ENCODE measurements at regions not wholly inside any gene's neighbourhood (a gene's known extent, or its start where the extent isn't known, plus 50 kb on each side); places are given as distances from the start of the nearest gene placed in this dataset.
"Not testable (repeated sequence)": the region's sequence is repeated elsewhere in the genome, so short reads cannot be mapped to it uniquely, and the experiment has no call there.

- not testable (repeated sequence) for H3K27me3 Mint-ChIP-seq; ATAC-seq (replicated peaks)
- H3K9me3 Mint-ChIP-seq = peaks cover 19% of the 10 kb centered on the region
Observed at GRCh38 chr10:77740396-77740795, 102.8 kb upstream of the KCNMA1 start.

GRCh38 chr10:77738496-77739158 is 101.0 kb upstream of the KCNMA1 start:
- Mint-ChIP-seq H3K4me1 (peaks cover 6% of the 10 kb centered on the region), H3K36me3 (ENCODE audit: low read depth) (no peaks in the 10 kb centered on the region), H3K27me3 (peaks cover 10% of the 10 kb centered on the region), H3K9me3 (peaks cover 19% of the 10 kb centered on the region), H3K27ac (no peak overlapping the region), H3K4me3 (no peak overlapping the region)
- ATAC-seq (replicated peaks) = no peak

More at GRCh38 chr10:77740396-77740795, 102.8 kb upstream of the KCNMA1 start:
- H3K4me3 Mint-ChIP-seq; H3K4me1 Mint-ChIP-seq; H3K27ac Mint-ChIP-seq; H3K36me3 Mint-ChIP-seq (ENCODE audit: low read depth): not testable (repeated sequence)

DNA sequence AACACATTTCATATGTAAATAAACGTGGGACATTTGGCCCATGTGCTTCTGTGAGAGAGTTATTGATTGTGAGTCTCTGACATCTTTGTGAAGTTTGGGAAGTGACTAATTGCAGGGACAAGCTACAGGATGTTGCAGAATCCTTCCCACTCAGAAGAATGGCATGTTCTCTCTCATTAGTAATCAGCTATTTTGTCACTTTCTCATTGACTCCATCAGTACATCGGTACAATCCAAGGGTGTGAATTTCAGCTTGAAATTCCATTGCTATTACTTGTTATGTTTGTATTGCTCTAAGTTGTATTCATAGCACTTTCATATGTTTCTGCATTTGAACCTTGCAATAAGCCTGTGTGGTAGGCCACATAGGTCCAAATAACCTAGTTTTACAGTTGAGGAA is 100.0 kb upstream of the KCNMA1 start:
- H3K27me3 Mint-ChIP-seq = peaks cover 7% of the 10 kb centered on the region
- no peak overlapping the region for H3K27ac Mint-ChIP-seq
- H3K4me3 Mint-ChIP-seq = no peak overlapping the region
- H3K9me3 Mint-ChIP-seq = peaks cover 19% of the 10 kb centered on the region
- ATAC-seq (replicated peaks) = no peak
- no peaks in the 10 kb centered on the region for H3K36me3 Mint-ChIP-seq (ENCODE audit: low read depth)
- H3K4me1 Mint-ChIP-seq = peaks cover 6% of the 10 kb centered on the region

DNA sequence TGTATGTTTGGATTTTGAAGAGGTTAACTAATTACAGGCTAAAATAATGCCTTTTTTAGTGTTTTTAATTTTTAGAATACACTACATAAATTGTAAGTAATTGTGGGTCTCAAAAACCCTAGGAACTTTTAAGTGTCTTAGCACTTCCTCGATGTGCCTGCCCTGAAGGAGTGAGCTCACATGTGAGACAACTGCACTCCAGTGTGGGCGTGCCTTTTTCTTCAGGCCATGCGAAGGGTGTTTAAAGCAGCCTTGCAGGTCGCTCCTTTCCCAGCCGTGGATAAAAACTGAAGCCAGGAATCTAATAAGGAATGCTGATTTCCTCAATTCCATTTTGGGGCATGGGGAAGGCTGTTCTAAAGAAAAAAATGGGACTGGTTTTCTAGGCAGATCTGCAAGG is 97.5 kb upstream of the KCNMA1 start:
- not testable (repeated sequence) for H3K4me3 Mint-ChIP-seq; H3K27me3 Mint-ChIP-seq; H3K27ac Mint-ChIP-seq; ATAC-seq (replicated peaks); H3K36me3 Mint-ChIP-seq (ENCODE audit: low read depth); H3K4me1 Mint-ChIP-seq
- H3K9me3 Mint-ChIP-seq = peaks cover 15% of the 10 kb centered on the region

DNA sequence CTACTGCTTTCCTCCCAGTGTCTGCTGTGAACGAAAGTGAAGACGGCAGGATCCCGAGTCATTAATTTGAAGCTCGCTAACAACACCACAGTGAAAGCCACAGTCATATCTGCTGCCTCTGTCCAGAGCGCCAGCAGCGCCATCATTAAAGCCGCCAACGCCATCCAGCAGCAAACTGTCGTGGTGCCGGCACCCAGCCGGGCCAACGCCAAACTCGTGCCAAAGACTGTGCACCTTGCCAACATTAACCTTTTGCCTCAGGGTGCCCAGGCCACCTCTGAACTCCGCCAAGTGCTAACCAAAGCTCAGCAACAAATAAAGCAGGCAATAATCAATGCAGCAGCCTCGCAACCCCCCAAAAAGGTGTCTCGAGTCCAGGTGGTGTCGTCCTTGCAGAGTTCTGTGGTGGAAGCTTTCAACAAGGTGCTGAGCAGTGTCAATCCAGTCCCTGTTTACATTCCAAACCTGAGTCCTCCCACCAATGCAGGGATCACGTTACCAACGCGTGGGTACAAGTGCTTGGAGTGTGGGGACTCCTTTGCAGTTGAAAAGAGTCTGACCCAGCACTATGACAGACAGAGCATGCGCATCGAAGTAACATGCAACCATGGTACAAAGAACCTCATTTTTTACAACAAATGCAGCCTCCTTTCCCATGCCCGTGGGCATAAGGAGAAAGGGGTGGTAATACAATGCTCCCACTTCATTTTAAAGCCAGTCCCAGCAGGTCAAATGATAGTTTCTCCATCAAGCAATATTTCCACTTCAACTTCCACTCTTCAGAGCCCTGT is 94.8 kb upstream of the KCNMA1 start:
- ATAC-seq (replicated peaks) = no peak
- Mint-ChIP-seq H3K27me3 (peaks cover 6% of the 10 kb centered on the region), H3K4me3 (no peak overlapping the region), H3K36me3 (ENCODE audit: low read depth) (no peaks in the 10 kb centered on the region), H3K4me1 (no peaks in the 10 kb centered on the region), H3K9me3 (peaks cover 4% of the 10 kb centered on the region), H3K27ac (no peak overlapping the region)

- H3K36me3 Mint-ChIP-seq (ENCODE audit: low read depth) = no peaks in the 10 kb centered on the region
- H3K4me3 Mint-ChIP-seq = no peak overlapping the region
- no peak for ATAC-seq (replicated peaks)
- H3K27me3 Mint-ChIP-seq = no peaks in the 10 kb centered on the region
- no peaks in the 10 kb centered on the region for H3K4me1 Mint-ChIP-seq
- no peaks in the 10 kb centered on the region for H3K9me3 Mint-ChIP-seq
- H3K27ac Mint-ChIP-seq = no peak overlapping the region
Observed at GRCh38 chr10:77727481-77727880, 89.9 kb upstream of the KCNMA1 start.

DNA sequence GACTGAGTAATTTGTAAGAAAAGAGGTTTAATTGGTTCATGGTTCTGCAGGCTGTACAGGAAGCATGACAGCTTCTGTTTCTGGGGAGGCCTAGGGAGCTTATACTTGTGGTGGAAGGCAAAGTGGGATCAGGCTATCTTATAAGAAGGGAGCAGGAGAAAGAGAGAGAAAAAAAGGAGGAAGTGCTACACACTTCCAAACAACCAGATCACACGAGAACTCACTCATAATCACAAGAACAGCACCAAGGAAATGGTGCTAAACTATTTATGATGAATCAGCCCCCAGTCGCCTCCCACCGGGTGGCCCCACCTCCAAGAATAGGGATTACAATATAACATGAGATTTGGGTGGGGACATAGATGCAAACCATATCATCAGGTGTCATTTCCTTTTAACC is 89.1 kb upstream of the KCNMA1 start:
- no peak overlapping the region for H3K27ac Mint-ChIP-seq
- no peaks in the 10 kb centered on the region for H3K9me3 Mint-ChIP-seq
- no peaks in the 10 kb centered on the region for H3K36me3 Mint-ChIP-seq (ENCODE audit: low read depth)
- no peak for ATAC-seq (replicated peaks)
- no peaks in the 10 kb centered on the region for H3K27me3 Mint-ChIP-seq
- no peaks in the 10 kb centered on the region for H3K4me1 Mint-ChIP-seq
- no peak overlapping the region for H3K4me3 Mint-ChIP-seq

DNA sequence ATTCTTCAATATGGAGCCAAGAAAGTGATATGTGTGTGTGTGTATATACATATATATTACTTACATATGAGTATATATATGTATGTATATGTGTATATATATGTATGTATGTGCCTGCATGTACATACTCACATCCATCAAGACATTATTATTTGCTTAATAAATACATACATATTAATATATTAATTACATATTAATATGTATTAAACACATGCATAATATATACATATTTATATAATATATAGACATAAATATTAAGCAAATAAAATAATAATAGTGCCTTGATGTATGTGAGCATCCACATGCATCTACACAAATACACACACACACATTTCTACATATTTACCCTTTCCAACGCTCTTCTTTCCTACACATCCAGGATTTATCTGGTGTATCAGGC is 88.7 kb upstream of the KCNMA1 start:
- Mint-ChIP-seq H3K36me3 (ENCODE audit: low read depth) (no peaks in the 10 kb centered on the region), H3K9me3 (no peaks in the 10 kb centered on the region), H3K27ac (no peak overlapping the region), H3K4me1 (no peaks in the 10 kb centered on the region), H3K27me3 (no peaks in the 10 kb centered on the region), H3K4me3 (no peak overlapping the region)
- no peak for ATAC-seq (replicated peaks)

GRCh38 chr10:77724820-77725219 is 87.2 kb upstream of the KCNMA1 start:
- Mint-ChIP-seq H3K27me3 (no peaks in the 10 kb centered on the region), H3K4me3 (no peak overlapping the region), H3K36me3 (ENCODE audit: low read depth) (no peaks in the 10 kb centered on the region), H3K9me3 (no peaks in the 10 kb centered on the region), H3K27ac (no peak overlapping the region), H3K4me1 (no peaks in the 10 kb centered on the region)
- ATAC-seq (replicated peaks) = no peak

GRCh38 chr10:77723376-77723775 is 85.8 kb upstream of the KCNMA1 start:
- Mint-ChIP-seq H3K36me3 (ENCODE audit: low read depth) (no peaks in the 10 kb centered on the region), H3K4me3 (no peak overlapping the region), H3K9me3 (no peaks in the 10 kb centered on the region), H3K4me1 (no peaks in the 10 kb centered on the region), H3K27me3 (no peaks in the 10 kb centered on the region), H3K27ac (no peak overlapping the region)
- no peak for ATAC-seq (replicated peaks)

GRCh38 chr10:77722956-77723355 is 85.3 kb upstream of the KCNMA1 start:
- not testable (repeated sequence) for H3K27me3 Mint-ChIP-seq; H3K9me3 Mint-ChIP-seq; H3K27ac Mint-ChIP-seq; H3K4me3 Mint-ChIP-seq; H3K4me1 Mint-ChIP-seq; ATAC-seq (replicated peaks); H3K36me3 Mint-ChIP-seq (ENCODE audit: low read depth)

DNA sequence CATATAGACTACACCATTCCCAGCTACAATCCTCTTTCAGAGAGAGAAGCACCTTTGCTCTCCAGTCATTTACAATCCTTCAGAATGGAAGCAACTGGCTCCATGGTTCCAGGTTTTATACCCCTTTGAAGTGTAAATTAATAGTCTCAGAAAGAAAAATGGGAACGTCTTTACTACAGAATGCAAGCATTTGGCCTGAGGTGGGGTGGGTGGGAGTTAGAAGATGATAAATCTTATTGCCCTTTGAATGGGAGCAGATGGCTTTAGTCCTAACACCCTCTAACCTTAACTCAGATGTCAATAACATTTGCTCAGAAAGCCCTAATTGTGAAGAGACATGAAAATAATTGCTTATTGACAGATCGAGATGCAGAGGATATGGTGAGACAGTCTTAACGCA is 84.2 kb upstream of the KCNMA1 start:
- Mint-ChIP-seq H3K27me3 (peaks cover 3% of the 10 kb centered on the region), H3K4me1 (no peaks in the 10 kb centered on the region)

GRCh38 chr10:77718957-77719356 is 81.3 kb upstream of the KCNMA1 start:
- Mint-ChIP-seq H3K36me3 (ENCODE audit: low read depth) (no peaks in the 10 kb centered on the region), H3K4me1 (no peaks in the 10 kb centered on the region), H3K27me3 (peaks cover 6% of the 10 kb centered on the region), H3K9me3 (no peaks in the 10 kb centered on the region), H3K27ac (no peak overlapping the region), H3K4me3 (no peak overlapping the region)
- peak; percentile 25 for ATAC-seq (replicated peaks)

More for the DNA sequence above, 84.2 kb upstream of the KCNMA1 start:
- no peaks in the 10 kb centered on the region for H3K9me3 Mint-ChIP-seq
- H3K4me3 Mint-ChIP-seq = no peak overlapping the region
- H3K27ac Mint-ChIP-seq = no peak overlapping the region
- no peak for ATAC-seq (replicated peaks)
- no peaks in the 10 kb centered on the region for H3K36me3 Mint-ChIP-seq (ENCODE audit: low read depth)

DNA sequence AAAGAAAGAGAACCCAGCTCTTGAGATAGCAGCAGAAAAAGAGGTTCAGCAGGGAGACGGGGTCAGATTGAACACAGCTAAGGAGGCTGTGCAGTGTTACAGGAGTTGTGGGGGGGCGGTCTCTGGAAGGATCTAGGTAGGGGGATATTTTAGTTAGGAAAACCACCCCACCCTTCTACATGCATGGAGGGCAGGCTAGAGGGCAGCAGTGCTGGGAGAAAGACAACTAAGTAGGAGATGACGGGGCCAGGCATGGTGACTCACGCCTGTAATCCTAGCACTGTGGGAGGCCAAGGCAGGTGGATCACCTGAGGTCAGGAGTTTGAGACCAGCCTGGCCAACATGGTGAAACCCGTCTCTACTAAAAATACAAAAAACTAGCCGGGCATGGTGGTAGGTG is 80.7 kb upstream of the KCNMA1 start:
- H3K9me3 Mint-ChIP-seq; H3K4me1 Mint-ChIP-seq; H3K27ac Mint-ChIP-seq; ATAC-seq (replicated peaks); H3K4me3 Mint-ChIP-seq; H3K36me3 Mint-ChIP-seq (ENCODE audit: low read depth): not testable (repeated sequence)
- H3K27me3 Mint-ChIP-seq = peaks cover 10% of the 10 kb centered on the region

GRCh38 chr10:77717336-77717735 is 79.7 kb upstream of the KCNMA1 start:
- ATAC-seq (replicated peaks) = peak; percentile 58
- H3K27ac Mint-ChIP-seq = no peak overlapping the region
- H3K4me3 Mint-ChIP-seq = no peak overlapping the region
- no peaks in the 10 kb centered on the region for H3K36me3 Mint-ChIP-seq (ENCODE audit: low read depth)
- peaks cover 10% of the 10 kb centered on the region for H3K27me3 Mint-ChIP-seq
- H3K4me1 Mint-ChIP-seq = no peaks in the 10 kb centered on the region
- H3K9me3 Mint-ChIP-seq = no peaks in the 10 kb centered on the region
